NCI-H1092 (cell line): ENCODE measurements at regions not wholly inside any gene's neighbourhood (a gene's known extent, or its start where the extent isn't known, plus 50 kb on each side); places are given as distances from the start of the nearest gene placed in this dataset.

Experiments used
- DNase-seq: peaks from one replicate; lab custom pipeline; 2025; lab: John Stamatoyannopoulos, UW

GRCh38 chr4:73001885-73002284 is 67.6 kb downstream of the COX18 start:
- no peak for DNase-seq

- DNase-seq, result no peak
Measured at GRCh38 chr4:72997409-72997808, 72.1 kb downstream of the COX18 start.

GRCh38 chr4:72994670-72995069 is 74.8 kb downstream of the COX18 start:
- no peak for DNase-seq

GRCh38 chr4:72993876-72994275 is 75.6 kb downstream of the COX18 start:
- DNase-seq, result no peak

GRCh38 chr4:72991873-72992272 is 77.6 kb downstream of the COX18 start:
- DNase-seq, result no peak

- no peak for DNase-seq
Measured at GRCh38 chr4:72987741-72988729, 81.5 kb downstream of the COX18 start.

GRCh38 chr4:72984351-72984750 is 85.2 kb downstream of the COX18 start:
- DNase-seq, result no peak

- DNase-seq, result no peak
Measured at GRCh38 chr4:72983709-72984108, 85.8 kb downstream of the COX18 start.

GRCh38 chr4:72977936-72978485 is 91.5 kb downstream of the COX18 start:
- no peak for DNase-seq

GRCh38 chr4:72975488-72975784 is 94.1 kb downstream of the COX18 start:
- DNase-seq, result no peak

GRCh38 chr4:72974694-72975487 is 94.6 kb downstream of the COX18 start:
- DNase-seq, result no peak

- DNase-seq, result no peak
Measured at GRCh38 chr4:72971572-72971971, 97.9 kb downstream of the COX18 start.

- DNase-seq, result no peak
Measured at GRCh38 chr4:72970756-72971155, 98.8 kb downstream of the COX18 start.

GRCh38 chr4:72969976-72970375 is 99.5 kb downstream of the COX18 start:
- DNase-seq, result no peak

GRCh38 chr4:72966652-72967051 is 102.9 kb downstream of the COX18 start:
- no peak for DNase-seq

- no peak for DNase-seq
Measured at GRCh38 chr4:72959411-72959810, 110.1 kb downstream of the COX18 start.

- no peak for DNase-seq
Measured at GRCh38 chr4:72954811-72955210, 114.7 kb downstream of the COX18 start.

GRCh38 chr4:72953571-72953970 is 115.9 kb downstream of the COX18 start:
- DNase-seq, result no peak

GRCh38 chr4:72951628-72952027 is 117.9 kb downstream of the COX18 start:
- no peak for DNase-seq

- DNase-seq, result no peak
Measured at GRCh38 chr4:72951147-72951546, 118.4 kb downstream of the COX18 start.

- DNase-seq, result no peak
Measured at GRCh38 chr4:72948080-72948479, 121.4 kb downstream of the COX18 start.

- DNase-seq, result no peak
Measured at GRCh38 chr4:72945719-72946336, 123.7 kb downstream of the COX18 start.
